HUES48 (cell line): ENCODE measurements at regions not wholly inside any gene's neighbourhood (a gene's known extent, or its start where the extent isn't known, plus 50 kb on each side); places are given as distances from the start of the nearest gene placed in this dataset.

Source experiments
- H3K27ac ChIP-seq: one replicate; pipeline ENCODE4 v1.7.0; 2013; ENCODE audit warnings: low read depth, low read length, inconsistent platforms
- H3K27me3 ChIP-seq: 2 replicates; pipeline ENCODE4 v1.6.1; 2013; ENCODE audit warnings: mild to moderate bottlenecking, low read length; ENCODE audit not compliant: control insufficient read depth, insufficient read depth
- H3K36me3 ChIP-seq: 2 replicates; pipeline ENCODE4 v1.6.1; 2013; ENCODE audit warnings: low read length; ENCODE audit not compliant: control insufficient read depth, insufficient read depth
- H3K4me1 ChIP-seq: 2 replicates; pipeline ENCODE4 v1.6.1; 2013; ENCODE audit warnings: mild to moderate bottlenecking, low read length; ENCODE audit not compliant: control insufficient read depth, insufficient read depth
- H3K4me3 ChIP-seq: 2 replicates; pipeline ENCODE4 v1.5.1; 2013; ENCODE audit warnings: mild to moderate bottlenecking, low read depth, low read length
- H3K9ac ChIP-seq: 2 replicates; pipeline ENCODE4 v1.6.1; 2013; ENCODE audit warnings: mild to moderate bottlenecking, low read depth, low read length, moderate library complexity
- H3K9me3 ChIP-seq: 2 replicates; pipeline ENCODE4 v1.6.1; 2013; ENCODE audit warnings: low read length; ENCODE audit not compliant: control insufficient read depth, insufficient read depth

DNA sequence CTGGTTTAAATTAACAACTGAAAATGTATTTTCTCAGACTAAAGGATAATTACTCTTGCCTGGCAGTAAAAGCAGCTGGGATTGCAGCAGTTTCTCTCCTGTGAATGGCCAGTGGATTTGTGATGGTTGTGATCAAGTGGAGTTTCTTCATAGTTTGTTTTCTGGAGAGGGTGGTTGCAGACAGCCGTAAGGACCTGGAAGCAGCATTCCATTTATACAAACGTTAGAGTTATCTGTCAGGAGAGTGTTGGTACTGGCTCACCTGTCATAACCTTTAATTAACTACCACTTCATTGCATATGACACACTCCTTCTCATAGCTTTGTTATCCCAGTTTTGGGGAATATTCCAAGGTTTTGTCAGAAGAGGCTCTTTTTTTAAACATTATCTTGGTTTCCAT lies 258.4 kb upstream of the SLC10A2 start:
- H3K9ac ChIP-seq, result no peak overlapping the region
- H3K27ac ChIP-seq, result no peak overlapping the region
- peaks cover 11% of the 10 kb centered on the region; the same call in 1 of the 2 replicates for H3K4me1 ChIP-seq
- H3K27me3 ChIP-seq, result no peaks in the 10 kb centered on the region
- H3K9me3 ChIP-seq, result no peaks in the 10 kb centered on the region
- H3K36me3 ChIP-seq, result no peaks in the 10 kb centered on the region
- H3K4me3 ChIP-seq, result no peak overlapping the region

- H3K36me3 ChIP-seq, result no peaks in the 10 kb centered on the region
- no peaks in the 10 kb centered on the region for H3K9me3 ChIP-seq
- no peak overlapping the region for H3K9ac ChIP-seq
- H3K27ac ChIP-seq, result no peak overlapping the region
- H3K4me3 ChIP-seq, result no peak overlapping the region
- no peaks in the 10 kb centered on the region for H3K4me1 ChIP-seq
- no peaks in the 10 kb centered on the region for H3K27me3 ChIP-seq
These were observed 249.5 kb upstream of the SLC10A2 start for GRCh38 chr13:103315711-103316110.

DNA sequence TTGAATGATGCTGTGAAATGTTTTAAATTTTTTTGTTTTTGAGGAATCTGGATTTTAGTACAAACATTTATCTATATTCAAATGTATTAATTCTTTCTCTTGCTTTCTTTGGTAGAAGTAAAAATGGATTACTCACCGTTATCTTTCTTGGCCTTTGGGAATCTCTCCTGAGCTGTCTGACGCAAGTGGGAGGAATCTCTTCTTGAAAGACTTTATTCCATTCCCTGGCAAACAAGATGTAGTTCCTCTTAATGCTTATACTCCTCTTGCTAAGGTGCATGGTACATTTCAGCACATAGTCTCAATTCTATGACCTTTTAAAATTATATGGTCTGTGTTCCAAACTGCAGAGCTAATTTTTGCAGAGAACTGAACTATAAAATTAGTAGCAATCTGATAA lies 246.2 kb upstream of the SLC10A2 start:
- Histone ChIP-seq H3K9me3 (no peaks in the 10 kb centered on the region), H3K9ac (no peak overlapping the region), H3K27me3 (no peaks in the 10 kb centered on the region)

GRCh38 chr13:103308667-103309066 lies 242.4 kb upstream of the SLC10A2 start:
- H3K27ac ChIP-seq, result no peak overlapping the region
- 0 out of 2 replicates have a peak, but pooled peaks cover 3% of the 10 kb centered on the region for H3K4me1 ChIP-seq
- H3K9ac ChIP-seq, result no peak overlapping the region
- H3K36me3 ChIP-seq, result no peaks in the 10 kb centered on the region
- no peak overlapping the region for H3K4me3 ChIP-seq
- H3K9me3 ChIP-seq, result no peaks in the 10 kb centered on the region
- H3K27me3 ChIP-seq, result no peaks in the 10 kb centered on the region

More for the DNA sequence above, 246.2 kb upstream of the SLC10A2 start:
- Histone ChIP-seq H3K4me1 (0 out of 2 replicates have a peak, but pooled peaks cover 3% of the 10 kb centered on the region), H3K27ac (no peak overlapping the region), H3K4me3 (no peak overlapping the region), H3K36me3 (no peaks in the 10 kb centered on the region)

GRCh38 chr13:103306163-103306562 lies 239.9 kb upstream of the SLC10A2 start:
- H3K9ac ChIP-seq, result no peak overlapping the region
- H3K4me3 ChIP-seq, result no peak overlapping the region
- H3K4me1 ChIP-seq, result 0 out of 2 replicates have a peak, but pooled peaks cover 3% of the 10 kb centered on the region
- no peak overlapping the region for H3K27ac ChIP-seq
- no peaks in the 10 kb centered on the region for H3K36me3 ChIP-seq
- H3K27me3 ChIP-seq, result no peaks in the 10 kb centered on the region
- H3K9me3 ChIP-seq, result no peaks in the 10 kb centered on the region

- Histone ChIP-seq H3K9me3 (no peaks in the 10 kb centered on the region), H3K27me3 (no peaks in the 10 kb centered on the region), H3K4me3 (no peak overlapping the region), H3K4me1 (no peaks in the 10 kb centered on the region), H3K27ac (no peak overlapping the region), H3K36me3 (no peaks in the 10 kb centered on the region), H3K9ac (no peak overlapping the region)
These were observed 236.9 kb upstream of the SLC10A2 start for GRCh38 chr13:103303078-103303651.

GRCh38 chr13:103302676-103303075 lies 236.5 kb upstream of the SLC10A2 start:
- Histone ChIP-seq H3K36me3 (no peaks in the 10 kb centered on the region), H3K27me3 (no peaks in the 10 kb centered on the region), H3K4me3 (no peak overlapping the region), H3K9ac (no peak overlapping the region), H3K27ac (no peak overlapping the region), H3K4me1 (no peaks in the 10 kb centered on the region), H3K9me3 (no peaks in the 10 kb centered on the region)

DNA sequence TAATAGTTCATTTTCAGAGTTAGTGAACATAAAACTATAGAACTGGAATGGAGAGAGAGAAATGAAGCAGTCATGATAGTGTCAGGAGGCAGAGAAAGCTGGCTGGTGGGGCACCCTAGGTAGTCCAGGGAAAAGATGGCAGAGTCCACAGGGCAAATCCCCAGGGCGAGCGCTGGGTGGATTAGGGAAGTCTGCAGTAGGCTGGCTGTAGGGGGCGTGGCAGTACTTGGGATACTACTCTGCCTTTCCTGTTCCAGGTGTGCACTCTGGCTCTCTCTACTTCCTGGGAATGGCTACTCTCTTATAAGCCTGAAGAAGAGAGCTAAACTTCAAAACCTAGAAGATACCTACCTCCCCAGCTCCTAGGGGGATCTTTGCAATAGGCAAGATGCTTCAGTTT lies 232.9 kb upstream of the SLC10A2 start:
- Histone ChIP-seq H3K36me3 (no peaks in the 10 kb centered on the region), H3K9me3 (no peaks in the 10 kb centered on the region), H3K4me1 (no peaks in the 10 kb centered on the region), H3K9ac (no peak overlapping the region), H3K27ac (no peak overlapping the region), H3K4me3 (no peak overlapping the region), H3K27me3 (no peaks in the 10 kb centered on the region)

DNA sequence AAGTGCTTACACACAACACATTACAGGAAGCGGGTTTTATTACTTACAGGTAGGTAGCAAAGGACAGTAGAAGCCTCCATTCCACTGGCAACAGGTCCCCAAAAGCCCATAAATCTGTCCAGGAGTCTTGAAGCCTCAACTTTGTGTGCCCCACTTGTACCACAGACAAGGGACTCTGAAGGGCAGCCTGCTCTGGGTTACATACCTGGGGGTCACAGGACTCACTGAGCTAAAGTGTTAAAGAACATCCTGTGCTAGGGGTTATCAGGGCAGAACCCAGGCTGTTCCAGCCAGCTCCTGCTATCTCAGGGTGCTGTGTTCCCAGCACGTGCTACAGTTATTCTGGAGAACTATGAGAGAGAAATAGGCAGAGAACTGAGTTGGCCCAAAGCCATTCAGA lies 230.9 kb upstream of the SLC10A2 start:
- Histone ChIP-seq H3K4me1 (peaks cover 2% of the 10 kb centered on the region), H3K9ac (no peak overlapping the region), H3K9me3 (no peaks in the 10 kb centered on the region), H3K4me3 (no peak overlapping the region), H3K27ac (no peak overlapping the region), H3K27me3 (no peaks in the 10 kb centered on the region), H3K36me3 (no peaks in the 10 kb centered on the region)

- no peak overlapping the region for H3K4me3 ChIP-seq
- H3K27me3 ChIP-seq, result no peaks in the 10 kb centered on the region
- no peak overlapping the region for H3K9ac ChIP-seq
- no peak overlapping the region for H3K27ac ChIP-seq
- no peaks in the 10 kb centered on the region for H3K9me3 ChIP-seq
- H3K36me3 ChIP-seq, result no peaks in the 10 kb centered on the region
- peaks cover 9% of the 10 kb centered on the region for H3K4me1 ChIP-seq
These were observed 225.8 kb upstream of the SLC10A2 start for GRCh38 chr13:103291798-103292572.

DNA sequence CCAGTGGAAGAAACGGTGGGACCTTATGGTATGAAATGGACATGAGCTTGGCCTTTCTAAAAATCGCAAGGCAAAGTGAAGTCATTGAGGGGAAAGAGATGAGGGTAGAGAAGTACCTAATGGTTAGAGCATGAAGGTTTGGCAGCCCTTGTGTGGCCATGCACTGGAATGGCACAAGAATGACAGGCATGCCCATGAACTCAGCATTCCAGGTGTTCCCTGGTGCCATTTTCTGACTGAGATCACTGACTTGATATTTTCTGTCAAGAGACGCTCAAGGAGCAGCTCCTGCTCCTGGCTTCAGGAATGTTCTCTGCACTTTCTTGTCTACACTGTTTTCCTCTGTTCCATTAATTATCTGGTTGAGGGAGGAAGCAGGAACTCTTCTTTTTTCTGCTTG lies 225.0 kb upstream of the SLC10A2 start:
- H3K4me1 ChIP-seq, result peaks cover 9% of the 10 kb centered on the region
- no peaks in the 10 kb centered on the region for H3K27me3 ChIP-seq
- no peaks in the 10 kb centered on the region for H3K36me3 ChIP-seq
- no peak overlapping the region for H3K4me3 ChIP-seq
- no peak overlapping the region for H3K9ac ChIP-seq
- no peaks in the 10 kb centered on the region for H3K9me3 ChIP-seq
- no peak overlapping the region for H3K27ac ChIP-seq
